GM19043 (cell line): ENCODE measurements at regions not wholly inside any gene's neighbourhood (a gene's known extent, or its start where the extent isn't known, plus 50 kb on each side); places are given as distances from the start of the nearest gene placed in this dataset.
"Not testable (repeated sequence)": the region's sequence is repeated elsewhere in the genome, so short reads cannot be mapped to it uniquely, and the experiment has no call there.

Experiments
- ATAC-seq: cut with Tn5 transposase; IDR thresholded peaks from one replicate; pipeline ENCODE4 v1.9.1; 2021; ENCODE audit warnings: low read depth; ENCODE audit not compliant: unreplicated experiment

GRCh38 chrX:134045372-134045771, 60.0 kb upstream of the GPC3 start:
- ATAC-seq = not testable (repeated sequence)

DNA sequence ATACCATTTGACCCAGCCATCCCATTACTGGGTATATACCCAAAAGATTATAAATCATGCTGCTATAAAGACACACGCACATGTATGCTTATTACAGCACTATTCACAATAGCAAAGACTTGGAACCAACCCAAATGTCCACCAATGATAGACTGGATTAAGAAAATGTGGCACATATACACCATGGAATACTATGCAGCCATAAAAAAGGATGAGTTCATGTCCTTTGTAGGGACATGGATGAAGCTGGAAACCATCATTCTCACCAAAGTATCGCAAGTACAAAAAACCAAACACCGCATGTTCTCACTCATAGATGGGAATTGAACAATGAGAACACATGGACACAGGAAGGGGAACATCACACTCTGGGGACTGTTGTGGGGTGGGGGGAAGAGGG, 81.7 kb upstream of the GPC3 start:
- not testable (repeated sequence) for ATAC-seq

DNA sequence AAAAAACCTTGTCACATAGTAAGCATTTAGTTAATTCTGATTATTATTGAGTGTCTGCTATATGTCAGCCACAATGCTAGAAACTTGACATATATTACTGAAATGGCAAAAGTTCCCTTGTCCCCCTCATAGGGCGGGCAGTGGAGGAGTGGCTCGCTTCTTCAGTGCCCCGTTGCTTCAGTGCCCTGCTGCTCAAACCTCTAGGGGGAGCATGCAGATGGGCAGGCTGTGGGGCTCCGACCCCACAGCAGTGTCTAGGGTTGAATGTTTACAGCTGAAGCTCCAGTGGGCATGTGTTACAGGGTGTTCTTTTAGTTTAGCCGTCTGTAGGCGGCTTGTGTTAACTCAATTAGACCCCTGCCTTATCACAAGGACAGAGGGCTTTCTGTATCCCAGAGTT, 86.5 kb upstream of the GPC3 start:
- ATAC-seq = not testable (repeated sequence)

GRCh38 chrX:134073341-134073740, 87.9 kb upstream of the GPC3 start:
- ATAC-seq = no peak

DNA sequence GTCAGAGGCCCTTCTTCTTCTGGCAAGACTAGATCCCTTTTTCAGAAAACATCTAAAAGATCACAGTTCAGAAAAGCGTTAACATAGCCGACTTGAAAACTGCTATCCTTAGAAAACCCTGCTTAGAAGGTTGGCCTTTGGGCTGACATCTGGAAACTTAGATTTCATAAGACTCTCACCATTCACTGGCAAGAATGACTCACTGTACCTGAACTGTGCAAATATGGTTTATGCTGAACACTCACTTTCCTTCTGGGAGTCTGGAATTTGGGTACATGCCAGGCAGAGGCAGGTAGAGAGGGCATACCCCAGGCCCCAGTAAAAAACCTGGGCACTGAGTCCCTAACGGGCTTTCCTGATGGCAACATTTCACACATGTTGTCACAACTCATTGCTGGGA, 88.8 kb upstream of the GPC3 start:
- ATAC-seq = no peak

- ATAC-seq = no peak
Observed at GRCh38 chrX:134075894-134076718, 90.7 kb upstream of the GPC3 start.

DNA sequence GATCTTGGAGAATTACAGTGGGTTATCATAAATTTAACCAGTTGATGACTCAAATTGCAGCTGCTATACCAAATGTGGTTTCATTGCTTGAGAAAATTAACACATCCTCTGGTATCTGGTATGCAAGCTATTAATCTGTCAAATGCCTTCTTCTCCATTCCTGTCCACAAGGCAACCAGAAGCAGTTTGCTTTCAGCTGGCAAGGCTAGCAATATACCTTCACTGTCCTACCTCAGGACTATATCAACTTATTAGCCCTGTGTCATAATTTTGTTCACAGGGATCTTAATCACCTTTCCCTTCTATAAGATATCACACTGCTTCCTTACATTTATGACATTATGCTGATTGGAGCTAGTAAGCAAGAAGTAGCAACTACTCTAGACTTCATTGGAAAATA, 110.0 kb upstream of the GPC3 start:
- no peak for ATAC-seq

DNA sequence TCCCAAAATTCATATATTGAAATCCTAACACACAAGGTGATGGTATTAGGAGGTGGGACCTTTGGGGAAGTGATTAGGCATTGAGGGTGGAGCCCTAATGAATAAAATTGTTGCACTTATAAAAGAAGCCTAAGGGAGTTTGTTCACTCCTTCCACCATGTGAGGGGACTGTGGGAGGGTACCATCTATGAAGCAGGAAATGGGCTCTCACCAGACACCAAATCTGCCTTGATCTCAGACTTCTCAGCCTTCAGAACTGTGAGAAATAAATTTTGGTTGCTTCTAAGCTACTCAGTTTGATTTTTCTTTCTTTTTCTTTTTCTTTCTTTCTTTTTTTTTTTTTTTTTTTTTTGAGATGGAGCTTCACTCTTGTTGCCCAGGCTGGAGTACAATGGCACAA, 116.2 kb upstream of the GPC3 start:
- ATAC-seq = no peak

DNA sequence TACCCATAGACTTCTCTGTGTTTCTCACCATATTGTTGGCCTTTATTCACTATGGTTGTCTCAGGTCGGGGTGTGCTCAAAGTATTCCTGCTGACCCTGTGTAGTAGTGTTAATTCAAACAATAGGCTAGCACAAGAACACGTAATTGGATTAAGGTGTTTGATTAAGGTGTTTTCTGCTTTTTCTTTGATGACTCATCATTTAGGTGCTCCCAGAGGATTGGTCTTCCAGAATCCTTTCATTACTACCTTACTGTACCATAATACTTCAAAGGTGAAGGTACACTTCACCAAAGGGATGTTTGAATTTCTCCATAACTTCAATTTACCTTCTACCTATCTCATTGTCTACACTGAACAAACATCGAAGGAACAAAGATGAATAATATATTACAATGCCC, 121.7 kb upstream of the CCDC160 start:
- no peak for ATAC-seq

DNA sequence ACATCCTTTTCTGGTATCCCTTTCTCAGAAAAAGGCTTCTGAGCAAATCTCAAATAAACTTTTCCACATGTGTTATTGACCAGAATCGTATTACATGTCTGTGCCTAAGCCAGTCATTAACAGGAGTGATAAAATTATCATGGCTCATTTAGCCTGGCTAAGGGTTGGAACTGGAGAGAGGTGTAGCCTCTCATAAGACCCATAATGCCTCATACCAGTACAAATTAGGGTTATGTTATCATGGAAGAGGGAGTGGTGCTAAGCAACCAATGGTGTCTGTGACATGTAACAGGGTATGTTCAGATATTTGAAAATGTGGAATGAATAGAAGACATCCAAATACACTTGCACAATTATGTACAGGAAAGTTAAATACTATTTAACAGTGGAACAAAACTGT, 99.6 kb upstream of the CCDC160 start:
- ATAC-seq = no peak

GRCh38 chrX:134139090-134139489, 97.9 kb upstream of the CCDC160 start:
- ATAC-seq = no peak

- peak; percentile 90 for ATAC-seq
Observed at GRCh38 chrX:134144231-134144630, 92.8 kb upstream of the CCDC160 start.

- ATAC-seq = no peak
Observed at GRCh38 chrX:134146493-134146892, 90.5 kb upstream of the CCDC160 start.

DNA sequence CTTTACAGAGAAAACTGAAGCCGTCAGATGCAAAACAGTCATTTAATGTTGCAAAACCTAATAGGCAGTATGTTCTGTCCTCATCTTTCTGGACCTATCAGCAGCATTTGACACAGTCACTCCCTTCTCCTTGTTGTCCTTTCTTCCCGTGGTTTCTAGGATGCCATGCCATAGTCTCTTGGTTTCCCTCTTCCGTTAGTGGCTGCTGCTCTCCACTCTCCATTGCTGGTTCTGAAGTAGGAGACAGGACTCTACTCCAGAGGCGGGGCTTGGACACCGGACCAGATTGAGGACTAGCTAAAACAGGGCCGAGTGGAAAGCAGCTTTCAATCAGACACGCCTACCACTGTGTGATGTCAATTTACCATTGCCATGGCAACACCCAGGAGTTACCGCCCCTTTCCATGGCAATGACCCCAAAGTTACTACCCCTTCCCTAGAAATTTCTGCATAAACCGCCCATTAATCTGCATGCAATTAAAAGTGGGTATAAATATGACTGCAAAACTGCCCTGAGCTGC, 88.8 kb upstream of the CCDC160 start:
- no peak for ATAC-seq

DNA sequence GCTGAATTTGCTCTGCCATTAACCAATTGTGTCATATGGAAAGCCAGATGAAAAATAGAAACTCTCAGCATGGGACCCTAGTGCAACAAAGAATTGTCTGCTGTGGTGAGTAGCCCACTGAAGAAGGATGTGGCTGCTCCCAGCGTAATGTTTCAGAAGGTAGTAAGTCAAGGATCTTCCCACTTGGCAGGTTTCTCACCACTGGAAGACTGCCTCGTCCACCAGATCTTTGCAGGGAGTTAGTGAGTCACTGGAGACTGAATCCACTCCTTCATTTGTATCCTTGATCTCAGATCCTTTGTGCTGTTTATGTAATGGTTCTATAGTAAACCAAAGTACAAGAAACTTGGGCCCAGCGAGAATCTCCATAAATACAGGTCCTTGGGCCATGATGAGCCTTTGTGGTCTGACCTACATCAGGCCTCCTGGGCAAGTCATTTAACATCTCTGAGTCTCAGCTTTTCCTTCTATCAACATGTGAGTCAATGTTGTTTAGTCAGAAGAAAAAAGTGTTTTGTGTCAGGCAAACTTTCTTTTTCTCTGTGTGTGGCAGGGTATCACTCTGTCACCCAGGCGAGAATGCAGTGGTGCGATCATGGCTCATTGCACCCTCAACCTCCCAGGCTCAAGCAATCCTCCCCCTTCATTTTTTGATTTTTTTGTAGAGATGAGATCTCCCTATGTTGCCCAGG, 78.0 kb upstream of the CCDC160 start:
- ATAC-seq = peak; percentile 42

- peak; percentile 81 for ATAC-seq
Observed at GRCh38 chrX:134161162-134161561, 75.8 kb upstream of the CCDC160 start.

DNA sequence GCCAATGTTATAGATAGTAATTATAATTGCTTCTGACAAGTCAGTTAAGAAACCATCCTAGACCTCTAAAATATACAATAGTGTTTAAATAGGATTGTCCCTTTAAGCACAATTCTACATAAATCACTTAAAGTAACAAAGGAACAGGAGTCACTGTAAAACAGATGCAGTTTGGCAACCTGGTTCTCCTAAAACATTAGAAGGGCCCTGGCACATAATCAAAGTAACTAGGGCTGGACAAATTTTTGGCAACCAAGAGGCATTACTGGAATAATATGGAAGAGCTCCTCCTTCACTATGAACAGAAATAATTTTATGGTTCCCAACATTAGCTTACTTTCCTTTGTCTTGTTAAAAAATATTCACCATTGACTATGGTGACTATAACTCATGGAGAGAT, 75.0 kb upstream of the CCDC160 start:
- no peak for ATAC-seq

DNA sequence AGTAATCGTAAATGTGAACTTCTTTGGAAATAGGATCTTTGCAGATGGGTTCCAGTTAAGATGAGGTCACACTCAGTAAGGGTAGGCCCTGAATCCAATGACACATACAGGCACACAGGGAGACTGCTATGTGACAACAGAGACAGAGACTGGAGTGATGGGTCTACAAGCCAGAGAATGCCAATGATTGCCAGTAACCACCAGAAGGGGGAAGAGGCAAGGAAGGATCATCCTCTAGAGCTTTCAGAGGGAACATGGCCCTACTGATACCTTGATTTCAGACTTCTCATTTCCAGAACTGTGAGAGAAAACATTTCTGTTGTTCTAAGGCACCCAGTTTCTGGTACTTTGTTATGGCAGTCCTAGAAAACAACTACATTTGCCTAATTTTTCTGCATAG, 73.1 kb upstream of the CCDC160 start:
- ATAC-seq = no peak

DNA sequence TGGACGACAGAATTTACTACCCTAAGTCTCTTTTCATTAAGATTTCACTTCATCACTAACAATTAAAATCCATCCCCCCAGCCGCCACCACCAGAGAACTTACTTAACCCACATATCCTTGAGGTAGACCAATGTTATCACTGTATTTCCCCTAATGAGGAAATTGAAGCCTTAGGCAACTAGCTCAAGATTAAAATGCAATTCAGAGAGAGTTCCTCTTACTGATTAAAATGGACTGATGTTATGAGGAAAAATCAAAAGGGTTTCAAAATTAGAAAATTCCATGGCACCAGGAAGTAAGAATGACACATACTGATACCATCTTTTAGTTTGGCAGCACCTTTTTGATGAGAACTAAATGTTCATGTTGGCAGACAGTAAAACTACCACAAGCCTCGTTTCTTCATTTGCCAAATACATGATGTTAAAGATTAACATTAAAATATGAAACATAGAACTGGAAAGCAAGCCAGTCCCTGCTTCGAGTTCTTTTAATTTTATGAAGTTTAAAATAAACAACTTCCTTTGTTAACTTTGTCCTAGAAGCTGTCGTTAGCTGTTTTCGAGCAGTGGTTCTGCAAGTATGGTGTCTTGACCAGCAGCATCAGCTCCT, 69.3 kb upstream of the CCDC160 start:
- ATAC-seq = no peak

- peak; percentile 46 for ATAC-seq
Observed at GRCh38 chrX:134171661-134172587, 65.1 kb upstream of the CCDC160 start.
